WI38 (cell line): ENCODE measurements at regions not wholly inside any gene's neighbourhood (a gene's known extent, or its start where the extent isn't known, plus 50 kb on each side); places are given as distances from the start of the nearest gene placed in this dataset.

Source experiments
- H3K4me3 ChIP-seq: 2 replicates; pipeline ENCODE4 v1.5.1; 2011; ENCODE audit warnings: low read depth, mild to moderate bottlenecking, control low read depth, low read length
- CTCF ChIP-seq: IDR thresholded peaks from 2 replicates; pipeline ENCODE4 v1.5.1; 2012; ENCODE audit warnings: low read depth, mild to moderate bottlenecking, control low read depth, low read length

- no peak overlapping the region for H3K4me3 ChIP-seq
- no peak for TF ChIP-seq CTCF
Observed at GRCh38 chr2:235191978-235192377, 240.2 kb downstream of the SH3BP4 start.

GRCh38 chr2:235194351-235194750 is 242.5 kb downstream of the SH3BP4 start:
- no peak for TF ChIP-seq CTCF

GRCh38 chr2:235194836-235195235 is 243.0 kb downstream of the SH3BP4 start:
- TF ChIP-seq CTCF, result no peak
- H3K4me3 ChIP-seq, result no peak overlapping the region

More at GRCh38 chr2:235194351-235194750, 242.5 kb downstream of the SH3BP4 start:
- H3K4me3 ChIP-seq, result no peak overlapping the region

- TF ChIP-seq CTCF, result no peak
- no peak overlapping the region for H3K4me3 ChIP-seq
Observed at GRCh38 chr2:235195921-235196320, 244.1 kb downstream of the SH3BP4 start.

GRCh38 chr2:235199128-235199527 is 247.3 kb downstream of the SH3BP4 start:
- no peak overlapping the region for H3K4me3 ChIP-seq
- no peak for TF ChIP-seq CTCF

GRCh38 chr2:235200216-235200615 is 248.4 kb downstream of the SH3BP4 start:
- no peak overlapping the region for H3K4me3 ChIP-seq
- no peak for TF ChIP-seq CTCF

- H3K4me3 ChIP-seq, result no peak overlapping the region
- TF ChIP-seq CTCF, result no peak
Observed at GRCh38 chr2:235201756-235202155, 249.9 kb downstream of the SH3BP4 start.
